MM.1S (cell line): ENCODE measurements at regions not wholly inside any gene's neighbourhood (a gene's known extent, or its start where the extent isn't known, plus 50 kb on each side); places are given as distances from the start of the nearest gene placed in this dataset.

Source experiments
- DNase-seq: peaks from one replicate; pipeline ENCODE4 v3.0.0-alpha.2; 2015
- H2AFZ ChIP-seq: fragments of 300-600 bp; sonication (generic); 2 replicates; pipeline ENCODE4 v1.6.0; 2016; ENCODE audit warnings: antibody characterized with exemption, low read length
- H3F3A ChIP-seq: fragments of 300-600 bp; sonication (generic); 2 replicates; pipeline ENCODE4 v1.6.1; 2016; ENCODE audit warnings: mild to moderate bottlenecking, antibody characterized with exemption, low read length, moderate library complexity, mixed read lengths; ENCODE audit not compliant: insufficient read depth
- H3K27ac ChIP-seq: fragments of 300-600 bp; sonication (generic); 2 replicates; pipeline ENCODE4 v1.5.1; 2016; ENCODE audit warnings: mild to moderate bottlenecking, low read length
- H3K27me3 ChIP-seq: fragments of 300-600 bp; sonication (generic); replicated peaks from 2 replicates; pipeline ENCODE4 v1.6.0; 2016; ENCODE audit warnings: low read length; ENCODE audit not compliant: insufficient read depth
- H3K36me3 ChIP-seq: fragments of 300-600 bp; sonication (generic); replicated peaks from 2 replicates; pipeline ENCODE4 v1.6.1; 2016; ENCODE audit warnings: mild to moderate bottlenecking, low read length, mixed read lengths; ENCODE audit not compliant: insufficient read depth
- H3K4me1 ChIP-seq: fragments of 300-600 bp; sonication (generic); 2 replicates; pipeline ENCODE4 v1.6.1; 2016; ENCODE audit warnings: low read length, mixed read lengths
- H3K4me2 ChIP-seq: fragments of 300-600 bp; sonication (generic); 2 replicates; pipeline ENCODE4 v1.6.0; 2016; ENCODE audit warnings: low read depth, low read length
- H3K4me3 ChIP-seq: fragments of 300-600 bp; sonication (generic); 2 replicates; pipeline ENCODE4 v1.5.1; 2016; ENCODE audit warnings: low read length, mixed read lengths
- H3K79me2 ChIP-seq: fragments of 300-600 bp; sonication (generic); 2 replicates; pipeline ENCODE4 v1.6.1; 2016; ENCODE audit warnings: mixed run types, low read length, mixed read lengths
- H3K9ac ChIP-seq: fragments of 300-600 bp; sonication (generic); 2 replicates; pipeline ENCODE4 v1.6.1; 2016; ENCODE audit warnings: low read length, mixed read lengths
- H3K9me2 ChIP-seq: fragments of 300-600 bp; sonication (generic); replicated peaks from 2 replicates; pipeline ENCODE4 v1.6.1; 2016; ENCODE audit warnings: mild to moderate bottlenecking, low read length, mixed read lengths; ENCODE audit not compliant: insufficient read depth
- H3K9me3 ChIP-seq: fragments of 300-600 bp; sonication (generic); replicated peaks from 2 replicates; pipeline ENCODE4 v1.6.1; 2016; ENCODE audit warnings: mild to moderate bottlenecking, low read length, mixed read lengths; ENCODE audit not compliant: insufficient read depth
- H4K20me1 ChIP-seq: fragments of 300-600 bp; sonication (generic); 2 replicates; pipeline ENCODE4 v1.6.1; 2016; ENCODE audit warnings: mild to moderate bottlenecking, low read length, moderate library complexity, mixed read lengths; ENCODE audit not compliant: insufficient read depth
- CTCF ChIP-seq: fragments of 300-600 bp; sonication (generic); IDR thresholded peaks from 2 replicates; pipeline ENCODE4 v1.5.1; 2016; ENCODE audit warnings: antibody characterized with exemption, low read length, mixed read lengths
- EZH2 ChIP-seq: fragments of 300-600 bp; sonication (generic); optimal IDR thresholded peaks from 2 replicates; pipeline ENCODE3; 2017; ENCODE audit warnings: low read depth, mild to moderate bottlenecking, antibody characterized with exemption, low read length, mixed read lengths
- EZH2phosphoT487 ChIP-seq: fragments of 300-600 bp; sonication (generic); IDR thresholded peaks from 2 replicates; pipeline ENCODE4 v1.6.1; 2018; ENCODE audit warnings: antibody characterized with exemption, low read length

- DNase-seq: no peak
- Histone ChIP-seq H3K27ac (no peak overlapping the region), H3K4me2 (no peak overlapping the region)
These were observed 192.0 kb downstream of the PIK3R1 start for GRCh38 chr5:68407311-68408239.

GRCh38 chr5:68408345-68408871, 192.9 kb downstream of the PIK3R1 start:
- Histone ChIP-seq H3K4me1 (no peaks in the 10 kb centered on the region), H3F3A (no peaks in the 10 kb centered on the region), H3K36me3 (no peaks in the 10 kb centered on the region), H4K20me1 (no peaks in the 10 kb centered on the region), H2AFZ (no peak overlapping the region), H3K9me2 (no peaks in the 10 kb centered on the region), H3K27me3 (no peaks in the 10 kb centered on the region), H3K27ac (no peak overlapping the region), H3K79me2 (no peaks in the 10 kb centered on the region), H3K9ac (no peak overlapping the region), H3K4me3 (no peak overlapping the region), H3K9me3 (no peaks in the 10 kb centered on the region), H3K4me2 (no peak overlapping the region)
- DNase-seq: no peak
- TF ChIP-seq EZH2 (no peak), EZH2phosphoT487 (no peak), CTCF (no peak)

More at GRCh38 chr5:68407311-68408239, 192.0 kb downstream of the PIK3R1 start:
- no peaks in the 10 kb centered on the region for H3K27me3 ChIP-seq
- H3K36me3 ChIP-seq: no peaks in the 10 kb centered on the region
- no peak for TF ChIP-seq CTCF
- TF ChIP-seq EZH2: no peak
- no peak for TF ChIP-seq EZH2phosphoT487
- no peaks in the 10 kb centered on the region for H3K9me2 ChIP-seq
- H3K4me3 ChIP-seq: no peak overlapping the region
- no peak overlapping the region for H3K9ac ChIP-seq
- H3K79me2 ChIP-seq: no peaks in the 10 kb centered on the region
- no peaks in the 10 kb centered on the region for H4K20me1 ChIP-seq
- no peaks in the 10 kb centered on the region for H3K9me3 ChIP-seq
- H3F3A ChIP-seq: no peaks in the 10 kb centered on the region
- no peaks in the 10 kb centered on the region for H3K4me1 ChIP-seq
- no peak overlapping the region for H2AFZ ChIP-seq

GRCh38 chr5:68409259-68409658, 193.7 kb downstream of the PIK3R1 start:
- no peak for DNase-seq
- H3F3A ChIP-seq: no peaks in the 10 kb centered on the region
- TF ChIP-seq EZH2: no peak
- TF ChIP-seq EZH2phosphoT487: no peak
- no peak for TF ChIP-seq CTCF
- H3K27ac ChIP-seq: no peak overlapping the region
- H2AFZ ChIP-seq: no peak overlapping the region
- H3K27me3 ChIP-seq: no peaks in the 10 kb centered on the region
- no peaks in the 10 kb centered on the region for H3K9me2 ChIP-seq
- no peaks in the 10 kb centered on the region for H3K36me3 ChIP-seq
- H3K4me1 ChIP-seq: no peaks in the 10 kb centered on the region
- no peak overlapping the region for H3K4me2 ChIP-seq
- H3K79me2 ChIP-seq: no peaks in the 10 kb centered on the region
- no peak overlapping the region for H3K4me3 ChIP-seq
- no peaks in the 10 kb centered on the region for H4K20me1 ChIP-seq
- H3K9me3 ChIP-seq: no peaks in the 10 kb centered on the region
- no peak overlapping the region for H3K9ac ChIP-seq
